ENCODE measurements at regions not wholly inside any gene's neighbourhood (a gene's known extent, or its start where the extent isn't known, plus 50 kb on each side); places are given as distances from the start of the nearest gene placed in this dataset.

DNA sequence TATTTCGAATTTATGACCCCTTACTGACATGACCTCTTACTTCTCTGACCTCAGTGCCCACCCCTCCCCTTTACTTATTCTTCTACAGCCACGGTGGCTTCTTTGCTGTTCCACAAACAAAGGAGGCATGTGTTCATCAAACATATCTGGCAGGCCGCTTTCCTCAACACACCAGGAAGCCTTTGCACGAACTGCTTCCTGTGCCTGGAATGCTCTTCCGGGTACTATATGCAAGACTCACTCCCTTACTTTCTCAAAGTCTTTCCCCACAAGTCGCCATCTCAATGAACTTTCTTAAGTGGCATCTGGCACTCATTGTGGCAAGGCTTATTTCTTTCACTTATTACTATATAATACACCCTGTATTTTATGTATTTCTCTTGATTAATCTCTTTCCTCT is 351.5 kb upstream of the DDX53 start:
- CTCF ChIA-PET, result no interaction called here
- Mint-ChIP-seq H3K4me3 (no peak overlapping the region), H3K27me3 (ENCODE audit: low read depth) (no peaks in the 10 kb centered on the region), H3K36me3 (ENCODE audit: low read depth) (no peaks in the 10 kb centered on the region), H3K4me1 (ENCODE audit: low read depth) (no peaks in the 10 kb centered on the region), H3K9me3 (no peaks in the 10 kb centered on the region), H3K27ac (no peak overlapping the region)
- no peak for DNase-seq
- intact Hi-C loops (cut with micrococcal nuclease), result no loop called here

- Mint-ChIP-seq H3K9me3 (no peaks in the 10 kb centered on the region), H3K4me3 (no peak overlapping the region), H3K27ac (no peak overlapping the region), H3K27me3 (ENCODE audit: low read depth) (no peaks in the 10 kb centered on the region), H3K4me1 (ENCODE audit: low read depth) (no peaks in the 10 kb centered on the region), H3K36me3 (ENCODE audit: low read depth) (no peaks in the 10 kb centered on the region)
- DNase-seq, result no peak
- intact Hi-C loops (cut with micrococcal nuclease), result no loop called here
- CTCF ChIA-PET, result interaction anchor here (0.6 kb wide), 1 partner anchor 264 kb away, joined by 3 read pairs; no protein-coding TSS in a partner anchor
Observed at GRCh38 chrX:22650691-22651090, 349.1 kb upstream of the DDX53 start.

DNA sequence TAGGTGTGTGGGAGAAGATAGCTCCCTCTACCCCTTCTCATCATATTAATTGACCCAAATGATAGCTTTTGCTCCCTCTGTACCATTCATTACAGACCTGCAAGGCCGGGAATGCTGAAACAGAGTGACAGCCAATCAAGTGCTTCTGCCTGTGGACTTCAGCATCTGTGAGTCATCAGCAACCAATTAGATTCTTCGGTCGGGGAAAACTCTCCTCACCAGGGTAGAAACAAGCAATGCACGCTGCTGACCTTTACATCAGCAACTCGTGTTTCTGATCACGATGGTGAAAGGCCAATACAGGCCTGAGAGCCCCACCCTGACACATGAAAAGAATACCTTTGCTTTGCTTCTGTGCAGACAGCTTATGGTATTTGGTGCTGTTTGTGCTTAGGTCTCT is 347.2 kb upstream of the DDX53 start:
- intact Hi-C loops (cut with micrococcal nuclease), result no loop called here
- Mint-ChIP-seq H3K27me3 (ENCODE audit: low read depth) (no peaks in the 10 kb centered on the region), H3K36me3 (ENCODE audit: low read depth) (no peaks in the 10 kb centered on the region), H3K27ac (no peak overlapping the region), H3K4me1 (ENCODE audit: low read depth) (no peaks in the 10 kb centered on the region), H3K9me3 (no peaks in the 10 kb centered on the region), H3K4me3 (no peak overlapping the region)
- no peak for DNase-seq
- CTCF ChIA-PET, result no interaction called here

DNA sequence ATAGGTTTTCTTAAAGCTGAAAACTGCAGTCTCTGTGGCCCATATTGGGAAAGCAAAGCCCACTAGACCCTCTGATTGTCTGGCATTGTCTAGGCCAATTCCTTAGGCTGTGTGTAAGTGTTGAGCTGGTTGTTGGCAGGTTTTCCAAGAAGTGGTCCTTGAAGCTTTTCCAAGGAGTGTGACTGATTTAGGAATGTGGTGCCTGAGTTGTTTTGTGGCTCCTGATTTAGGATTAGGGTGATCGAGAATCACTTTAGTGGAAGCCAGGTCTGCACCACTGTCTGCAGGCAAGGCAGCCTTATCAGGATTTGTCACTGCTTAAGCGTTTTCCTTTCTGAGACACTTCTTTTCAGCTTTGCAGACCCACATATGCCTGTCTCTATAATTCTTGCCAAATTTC is 339.0 kb upstream of the DDX53 start:
- DNase-seq, result no peak
- Mint-ChIP-seq H3K9me3 (no peaks in the 10 kb centered on the region), H3K36me3 (ENCODE audit: low read depth) (no peaks in the 10 kb centered on the region), H3K4me1 (ENCODE audit: low read depth) (no peaks in the 10 kb centered on the region), H3K27ac (no peak overlapping the region), H3K27me3 (ENCODE audit: low read depth) (no peaks in the 10 kb centered on the region), H3K4me3 (no peak overlapping the region)
- intact Hi-C loops (cut with micrococcal nuclease), result no loop called here
- CTCF ChIA-PET, result no interaction called here

DNA sequence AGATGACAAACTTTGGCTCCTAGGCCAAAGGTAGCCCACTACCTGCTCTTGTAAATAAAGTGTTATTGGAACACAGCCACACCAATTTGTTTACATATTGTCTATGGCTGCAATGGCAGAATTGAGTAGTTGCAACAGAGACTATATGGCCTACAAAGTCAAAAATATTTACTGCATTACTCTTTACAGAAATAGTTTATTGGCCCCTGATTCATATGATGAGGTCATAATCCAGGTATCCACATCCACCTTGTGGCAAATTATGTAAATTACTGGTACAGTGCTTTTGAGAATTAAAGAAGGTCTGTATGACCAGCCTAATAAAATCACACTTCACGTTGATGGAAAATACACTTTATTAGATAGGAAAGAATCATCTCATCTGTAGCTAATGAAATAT is 337.0 kb upstream of the DDX53 start:
- no peaks in the 10 kb centered on the region for H3K4me1 Mint-ChIP-seq (ENCODE audit: low read depth)
- no peak overlapping the region for H3K4me3 Mint-ChIP-seq
- H3K9me3 Mint-ChIP-seq, result no peaks in the 10 kb centered on the region
- H3K27me3 Mint-ChIP-seq (ENCODE audit: low read depth), result no peaks in the 10 kb centered on the region
- DNase-seq, result no peak
- CTCF ChIA-PET, result no interaction called here
- H3K27ac Mint-ChIP-seq, result no peak overlapping the region
- intact Hi-C loops (cut with micrococcal nuclease), result no loop called here
- H3K36me3 Mint-ChIP-seq (ENCODE audit: low read depth), result no peaks in the 10 kb centered on the region

DNA sequence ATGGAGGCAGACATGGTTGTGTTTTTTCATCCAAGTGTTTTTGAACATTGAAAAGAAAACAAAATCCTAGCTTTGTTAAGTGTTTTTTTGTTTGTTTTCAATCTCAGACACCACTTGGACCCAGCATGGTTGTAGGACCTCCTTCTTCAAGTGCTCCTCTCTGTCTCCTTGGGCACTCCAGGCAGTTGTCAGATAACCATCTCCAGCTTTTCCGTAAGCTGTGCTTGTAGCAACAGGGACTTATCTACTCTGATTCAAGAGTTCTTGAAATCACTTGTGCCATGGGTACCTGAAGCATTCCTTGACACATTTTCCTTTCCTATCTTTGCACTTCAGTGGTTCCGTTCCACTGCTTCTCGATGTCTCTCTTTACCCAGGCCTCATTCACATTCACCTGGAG is 334.9 kb upstream of the DDX53 start:
- no peaks in the 10 kb centered on the region for H3K9me3 Mint-ChIP-seq
- H3K36me3 Mint-ChIP-seq (ENCODE audit: low read depth), result no peaks in the 10 kb centered on the region
- H3K4me3 Mint-ChIP-seq, result no peak overlapping the region
- DNase-seq, result no peak
- intact Hi-C loops (cut with micrococcal nuclease), result no loop called here
- H3K4me1 Mint-ChIP-seq (ENCODE audit: low read depth), result no peaks in the 10 kb centered on the region
- H3K27me3 Mint-ChIP-seq (ENCODE audit: low read depth), result no peaks in the 10 kb centered on the region
- H3K27ac Mint-ChIP-seq, result no peak overlapping the region
- CTCF ChIA-PET, result no interaction called here

DNA sequence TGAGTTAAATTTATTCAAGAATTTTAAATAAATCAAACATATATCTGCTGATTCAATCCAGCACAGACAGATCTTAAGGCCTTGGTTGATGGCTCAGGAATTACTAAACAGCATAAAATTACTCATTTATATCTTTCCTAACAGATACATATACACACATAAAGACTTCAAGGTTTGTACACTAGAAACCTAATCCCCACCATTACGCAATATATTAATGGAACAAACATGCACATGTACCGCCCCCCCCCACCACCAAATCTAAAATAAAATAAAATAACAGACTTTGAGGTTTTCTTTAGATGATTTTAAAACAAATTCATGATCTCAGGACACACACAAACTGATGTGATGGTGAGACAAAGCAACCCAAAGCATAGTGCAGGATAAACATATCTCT is 333.9 kb upstream of the DDX53 start:
- DNase-seq, result no peak
- H3K27me3 Mint-ChIP-seq (ENCODE audit: low read depth), result no peaks in the 10 kb centered on the region
- H3K36me3 Mint-ChIP-seq (ENCODE audit: low read depth), result no peaks in the 10 kb centered on the region
- CTCF ChIA-PET, result no interaction called here
- no peaks in the 10 kb centered on the region for H3K9me3 Mint-ChIP-seq
- no peak overlapping the region for H3K4me3 Mint-ChIP-seq
- no peaks in the 10 kb centered on the region for H3K4me1 Mint-ChIP-seq (ENCODE audit: low read depth)
- intact Hi-C loops (cut with micrococcal nuclease), result no loop called here
- no peak overlapping the region for H3K27ac Mint-ChIP-seq

DNA sequence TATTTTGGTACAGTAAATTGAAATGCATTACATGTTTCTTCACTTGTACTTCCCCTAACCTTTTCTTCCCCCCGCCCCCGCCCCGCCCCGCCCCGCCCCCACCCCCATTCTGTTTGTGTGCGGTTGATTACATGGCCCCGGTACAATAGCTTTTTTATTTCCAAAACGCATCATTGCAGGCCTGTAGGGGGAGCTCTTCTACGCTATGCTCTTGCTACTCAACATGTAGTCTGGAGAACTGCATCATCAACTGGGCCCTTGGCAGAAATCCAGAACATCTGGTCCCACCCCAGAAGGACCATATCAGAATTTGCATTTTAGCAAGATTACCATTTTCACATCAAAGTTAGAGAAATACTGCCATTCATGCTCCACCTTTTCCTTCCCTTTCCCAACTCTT is 333.3 kb upstream of the DDX53 start:
- H3K4me3 Mint-ChIP-seq, result no peak overlapping the region
- DNase-seq, result peak; percentile 4
- CTCF ChIA-PET, result no interaction called here

DNA sequence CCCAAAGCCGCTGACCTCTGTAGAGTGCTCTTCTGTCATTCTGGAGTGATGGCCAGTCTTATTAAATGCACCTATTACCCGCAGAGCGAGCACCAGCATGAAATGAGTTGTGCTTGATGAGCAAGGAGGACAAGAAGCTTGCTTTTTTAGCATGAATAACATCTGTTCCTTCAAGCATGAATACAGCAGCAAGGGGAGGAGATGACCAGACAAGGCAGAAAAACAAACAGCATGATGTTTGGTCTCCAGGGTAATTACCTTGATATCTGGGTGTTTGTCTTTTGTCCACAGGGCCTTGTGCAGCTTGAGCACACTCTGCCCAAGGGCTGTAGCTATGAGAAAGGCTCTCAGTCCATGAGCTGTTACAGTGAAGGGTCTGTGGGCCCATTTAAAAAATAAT is 324.8 kb upstream of the DDX53 start:
- no peak overlapping the region for H3K27ac Mint-ChIP-seq
- no peaks in the 10 kb centered on the region for H3K27me3 Mint-ChIP-seq (ENCODE audit: low read depth)
- H3K4me3 Mint-ChIP-seq, result no peak overlapping the region
- H3K4me1 Mint-ChIP-seq (ENCODE audit: low read depth), result no peaks in the 10 kb centered on the region
- H3K9me3 Mint-ChIP-seq, result no peaks in the 10 kb centered on the region
- DNase-seq, result no peak
- no peaks in the 10 kb centered on the region for H3K36me3 Mint-ChIP-seq (ENCODE audit: low read depth)
- intact Hi-C loops (cut with micrococcal nuclease), result no loop called here
- CTCF ChIA-PET, result no interaction called here

More for the DNA sequence above, 333.3 kb upstream of the DDX53 start:
- no peaks in the 10 kb centered on the region for H3K36me3 Mint-ChIP-seq (ENCODE audit: low read depth)
- H3K9me3 Mint-ChIP-seq, result no peaks in the 10 kb centered on the region
- intact Hi-C loops (cut with micrococcal nuclease), result no loop called here
- no peaks in the 10 kb centered on the region for H3K27me3 Mint-ChIP-seq (ENCODE audit: low read depth)
- H3K4me1 Mint-ChIP-seq (ENCODE audit: low read depth), result no peaks in the 10 kb centered on the region
- H3K27ac Mint-ChIP-seq, result no peak overlapping the region

- Mint-ChIP-seq H3K27ac (no peak overlapping the region), H3K9me3 (peaks cover 2% of the 10 kb centered on the region), H3K4me3 (no peak overlapping the region), H3K36me3 (ENCODE audit: low read depth) (no peaks in the 10 kb centered on the region), H3K27me3 (ENCODE audit: low read depth) (no peaks in the 10 kb centered on the region), H3K4me1 (ENCODE audit: low read depth) (no peaks in the 10 kb centered on the region)
- intact Hi-C loops (cut with micrococcal nuclease), result no loop called here
- no peak for DNase-seq
- CTCF ChIA-PET, result interaction anchor here (0.6 kb wide), 1 partner anchor 956 kb away, joined by 3 read pairs; no protein-coding TSS in a partner anchor
Observed at GRCh38 chrX:22686138-22686541, 313.6 kb upstream of the DDX53 start.

DNA sequence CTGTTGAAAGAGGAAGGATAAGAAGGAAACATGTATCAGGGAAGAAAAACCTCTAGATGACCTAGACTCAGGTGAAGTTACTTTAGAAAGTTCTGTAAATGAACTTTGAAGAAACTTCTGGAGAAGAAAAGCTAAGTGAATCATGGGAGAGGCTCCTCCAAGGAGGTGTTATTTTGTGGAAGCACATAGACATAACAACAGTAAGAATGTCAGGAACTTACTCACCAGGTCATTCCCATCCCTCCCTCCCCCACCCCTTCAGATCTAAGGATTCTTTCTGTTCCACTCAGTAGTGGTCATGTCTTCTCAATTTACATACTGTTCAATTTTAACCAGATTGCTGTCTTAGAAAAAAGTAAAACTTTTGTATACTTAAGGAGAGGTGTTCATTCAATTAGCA is 310.5 kb upstream of the DDX53 start:
- Mint-ChIP-seq H3K4me3 (no peak overlapping the region), H3K4me1 (ENCODE audit: low read depth) (no peaks in the 10 kb centered on the region), H3K36me3 (ENCODE audit: low read depth) (no peaks in the 10 kb centered on the region), H3K27ac (no peak overlapping the region), H3K9me3 (no peaks in the 10 kb centered on the region), H3K27me3 (ENCODE audit: low read depth) (no peaks in the 10 kb centered on the region)
- DNase-seq, result no peak
- intact Hi-C loops (cut with micrococcal nuclease), result no loop called here
- CTCF ChIA-PET, result no interaction called here

DNA sequence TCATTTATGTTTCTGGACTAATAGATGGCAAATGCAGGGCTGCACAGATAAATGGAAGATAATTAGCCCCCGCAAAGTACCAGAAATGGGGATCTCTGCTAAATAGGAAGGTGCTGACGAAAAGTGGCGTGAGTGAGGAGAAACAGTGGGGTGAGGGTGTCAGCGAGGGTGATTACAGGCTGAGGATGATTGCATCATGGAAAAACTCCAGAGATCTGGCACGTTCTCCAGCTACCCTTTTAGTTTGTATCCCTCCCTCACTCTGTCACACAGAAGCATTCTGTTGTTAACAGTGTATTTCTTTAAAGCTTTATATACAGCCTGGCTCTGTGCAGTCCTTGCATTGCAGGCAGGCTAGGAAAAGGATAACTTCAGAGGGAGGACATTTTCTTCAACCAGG is 309.6 kb upstream of the DDX53 start:
- CTCF ChIA-PET, result no interaction called here
- Mint-ChIP-seq H3K4me1 (ENCODE audit: low read depth) (no peaks in the 10 kb centered on the region), H3K27me3 (ENCODE audit: low read depth) (no peaks in the 10 kb centered on the region), H3K9me3 (no peaks in the 10 kb centered on the region), H3K4me3 (no peak overlapping the region), H3K27ac (no peak overlapping the region), H3K36me3 (ENCODE audit: low read depth) (no peaks in the 10 kb centered on the region)
- intact Hi-C loops (cut with micrococcal nuclease), result no loop called here
- no peak for DNase-seq

- Mint-ChIP-seq H3K27me3 (ENCODE audit: low read depth) (no peaks in the 10 kb centered on the region), H3K36me3 (ENCODE audit: low read depth) (no peaks in the 10 kb centered on the region), H3K4me1 (ENCODE audit: low read depth) (no peaks in the 10 kb centered on the region), H3K4me3 (no peak overlapping the region), H3K27ac (no peak overlapping the region), H3K9me3 (no peaks in the 10 kb centered on the region)
- intact Hi-C loops (cut with micrococcal nuclease), result no loop called here
- DNase-seq, result no peak
- CTCF ChIA-PET, result no interaction called here
Observed at GRCh38 chrX:22691966-22692565, 307.7 kb upstream of the DDX53 start.

DNA sequence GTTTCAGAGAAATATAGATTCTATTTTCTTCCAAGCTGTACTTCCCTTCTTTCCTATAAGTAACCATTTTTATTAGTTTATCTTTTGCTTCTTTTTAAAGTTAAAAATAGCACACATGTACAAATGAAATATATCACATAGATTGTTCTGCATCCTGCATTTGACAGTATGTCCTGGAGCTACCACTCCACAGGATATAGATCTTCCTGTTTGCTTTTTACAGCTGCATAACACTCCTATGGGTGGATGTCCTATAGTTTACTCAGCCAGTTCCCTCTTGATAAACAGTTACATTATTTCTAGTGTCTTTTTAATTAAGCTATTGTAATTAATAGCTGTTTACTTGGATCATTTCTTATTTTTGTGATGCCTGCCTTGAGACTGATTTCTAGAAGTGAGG is 301.6 kb upstream of the DDX53 start:
- no peak for DNase-seq
- intact Hi-C loops (cut with micrococcal nuclease), result no loop called here
- H3K9me3 Mint-ChIP-seq, result no peaks in the 10 kb centered on the region
- no peaks in the 10 kb centered on the region for H3K27me3 Mint-ChIP-seq (ENCODE audit: low read depth)
- no peaks in the 10 kb centered on the region for H3K36me3 Mint-ChIP-seq (ENCODE audit: low read depth)
- CTCF ChIA-PET, result no interaction called here
- H3K4me3 Mint-ChIP-seq, result no peak overlapping the region
- H3K4me1 Mint-ChIP-seq (ENCODE audit: low read depth), result no peaks in the 10 kb centered on the region
- H3K27ac Mint-ChIP-seq, result no peak overlapping the region
